Neuron (in vitro differentiated cells): ENCODE measurements at regions not wholly inside any gene's neighbourhood (a gene's known extent, or its start where the extent isn't known, plus 50 kb on each side); places are given as distances from the start of the nearest gene placed in this dataset.

Experiments used
- H2AFZ ChIP-seq: one replicate; pipeline ENCODE4 v1.6.1; 2013; ENCODE audit warnings: low read depth, mild to moderate bottlenecking, inconsistent platforms, low read length, moderate library complexity
- H3K27me3 ChIP-seq: one replicate; pipeline ENCODE4 v1.6.1; 2013; ENCODE audit warnings: low read length; ENCODE audit not compliant: insufficient read depth
- H3K36me3 ChIP-seq: one replicate; pipeline ENCODE4 v1.6.1; 2013; ENCODE audit warnings: low read length; ENCODE audit not compliant: insufficient read depth
- H3K4me1 ChIP-seq: one replicate; pipeline ENCODE4 v1.6.1; 2013; ENCODE audit warnings: low read length; ENCODE audit not compliant: insufficient read depth
- H3K4me3 ChIP-seq: 2 replicates; pipeline ENCODE4 v1.5.1; 2013; ENCODE audit warnings: mild to moderate bottlenecking, low read length, moderate library complexity
- H3K9me3 ChIP-seq: one replicate; pipeline ENCODE4 v1.6.1; 2013; ENCODE audit warnings: low read length

DNA sequence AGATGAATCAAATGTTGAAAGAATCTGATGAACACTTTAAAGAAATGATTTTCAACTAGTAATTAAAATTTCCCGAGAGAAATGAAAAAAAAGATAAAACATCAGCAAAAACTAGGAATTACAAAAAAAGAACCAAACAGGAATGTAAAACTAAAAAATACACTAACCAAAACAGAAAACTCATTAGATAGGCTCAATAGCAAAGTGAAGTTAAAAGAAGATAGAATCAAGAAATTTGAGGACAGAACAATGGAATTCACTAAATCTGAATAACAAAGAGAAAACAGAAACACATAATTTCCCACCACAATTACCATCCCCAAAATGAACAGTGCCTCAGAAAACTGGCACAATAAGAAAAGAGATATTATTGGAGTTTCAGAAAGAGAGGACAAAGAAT, 290.1 kb upstream of the CNTN4 start:
- Histone ChIP-seq H3K4me1 (no peaks in the 10 kb centered on the region), H2AFZ (no peak overlapping the region), H3K4me3 (no peak overlapping the region), H3K36me3 (no peaks in the 10 kb centered on the region), H3K9me3 (no peaks in the 10 kb centered on the region), H3K27me3 (no peaks in the 10 kb centered on the region)

DNA sequence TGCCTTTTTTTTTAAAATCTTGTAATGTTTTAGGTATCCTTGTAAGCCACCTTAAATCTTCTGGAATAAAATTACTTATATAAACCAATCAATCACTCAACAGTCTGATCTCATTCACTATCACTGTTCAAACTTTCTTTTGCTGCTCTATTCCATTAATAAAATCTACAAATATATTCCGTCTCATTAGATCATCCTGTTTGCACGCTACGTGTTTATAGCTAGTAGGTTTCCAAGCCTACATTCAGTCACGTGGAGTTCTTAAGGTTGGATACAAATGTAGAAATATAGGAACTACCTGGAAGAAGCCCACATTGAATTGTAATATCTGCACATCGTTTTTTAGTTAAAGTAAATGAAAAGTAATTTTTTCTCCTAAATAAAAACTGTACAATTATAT, 274.8 kb upstream of the CNTN4 start:
- Histone ChIP-seq H3K27me3 (no peaks in the 10 kb centered on the region), H3K9me3 (no peaks in the 10 kb centered on the region)

DNA sequence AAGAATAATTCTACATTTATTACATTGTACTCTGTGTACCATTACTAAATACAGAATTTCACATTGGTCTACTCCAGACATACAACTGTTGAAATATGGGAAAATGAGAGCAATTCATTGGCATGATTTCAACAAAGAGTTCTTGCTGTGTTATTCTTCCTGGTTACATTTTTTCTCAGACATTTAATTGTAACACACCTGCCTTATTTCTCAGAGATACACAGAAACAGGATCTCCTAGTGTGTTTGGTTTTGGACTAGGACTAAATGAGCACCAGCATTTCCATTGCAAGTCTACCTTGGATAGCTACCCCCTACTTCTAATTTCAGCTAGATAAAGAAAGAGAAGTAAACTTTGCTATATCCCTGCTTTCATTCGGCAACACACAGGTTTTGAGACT, 274.3 kb upstream of the CNTN4 start:
- Histone ChIP-seq H3K4me3 (no peak overlapping the region), H3K36me3 (no peaks in the 10 kb centered on the region), H3K9me3 (no peaks in the 10 kb centered on the region), H3K27me3 (no peaks in the 10 kb centered on the region), H3K4me1 (no peaks in the 10 kb centered on the region), H2AFZ (no peak overlapping the region)

More for the DNA sequence above, 274.8 kb upstream of the CNTN4 start:
- H3K4me1 ChIP-seq: no peaks in the 10 kb centered on the region
- no peaks in the 10 kb centered on the region for H3K36me3 ChIP-seq
- H3K4me3 ChIP-seq: no peak overlapping the region
- H2AFZ ChIP-seq: no peak overlapping the region

DNA sequence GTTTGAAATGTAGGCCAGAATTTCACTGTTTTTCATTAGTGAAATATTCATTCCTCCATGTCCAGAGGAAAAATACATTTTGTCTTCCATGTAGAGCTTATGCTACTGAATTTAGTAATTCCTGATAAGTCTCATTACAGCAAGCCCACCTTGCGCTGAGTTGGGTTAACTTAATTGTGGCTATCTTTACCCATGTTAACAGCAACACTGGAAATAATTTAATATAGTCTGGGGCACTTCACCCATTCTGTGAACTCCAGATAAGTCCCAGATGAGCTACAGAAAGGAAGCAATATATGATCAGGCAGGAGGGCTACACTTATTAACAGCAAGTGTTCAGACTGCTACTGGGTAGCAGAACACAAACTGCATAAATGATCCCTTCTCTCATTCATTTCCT, 270.1 kb upstream of the CNTN4 start:
- Histone ChIP-seq H3K4me3 (no peak overlapping the region), H3K4me1 (no peaks in the 10 kb centered on the region), H3K9me3 (no peaks in the 10 kb centered on the region), H3K36me3 (no peaks in the 10 kb centered on the region), H3K27me3 (no peaks in the 10 kb centered on the region), H2AFZ (no peak overlapping the region)

DNA sequence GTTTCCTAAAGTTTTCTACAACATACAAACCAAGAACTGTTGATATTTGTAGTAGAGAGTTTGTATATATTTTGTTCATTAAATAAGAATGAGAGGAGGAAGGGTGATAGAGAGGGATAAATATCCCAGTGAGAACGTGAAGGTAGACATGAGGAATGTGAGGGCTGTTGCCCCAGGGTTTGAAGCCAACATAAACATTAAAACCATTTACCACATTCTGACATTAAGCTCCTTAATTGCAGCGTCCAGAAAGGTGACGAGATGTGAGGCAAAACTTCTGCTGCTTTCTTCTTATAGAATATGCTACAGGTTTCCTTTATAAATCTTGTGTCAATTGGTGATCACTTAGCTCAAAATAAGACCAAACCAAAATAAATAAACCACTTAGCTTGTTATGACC, 267.8 kb upstream of the CNTN4 start:
- Histone ChIP-seq H2AFZ (no peak overlapping the region), H3K36me3 (no peaks in the 10 kb centered on the region), H3K9me3 (no peaks in the 10 kb centered on the region), H3K4me3 (no peak overlapping the region), H3K27me3 (no peaks in the 10 kb centered on the region), H3K4me1 (no peaks in the 10 kb centered on the region)

DNA sequence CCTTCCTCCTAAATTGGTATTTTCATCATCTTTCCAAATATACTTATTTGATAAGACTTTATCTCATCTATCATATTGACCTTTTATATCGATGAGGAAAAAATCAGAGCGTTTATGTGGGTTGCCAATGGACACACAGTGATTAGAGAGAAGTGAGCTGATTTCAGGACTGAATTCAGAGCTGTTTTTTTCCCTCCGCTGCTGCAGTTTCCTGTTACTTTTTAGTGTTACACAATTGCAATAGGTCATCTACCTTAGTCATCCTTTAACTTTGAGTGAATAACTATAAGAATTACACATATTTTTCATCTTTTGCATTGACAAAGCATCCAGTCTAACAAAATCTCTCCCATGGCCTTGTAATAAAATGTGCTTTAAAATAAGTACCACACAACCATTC, 266.3 kb upstream of the CNTN4 start:
- Histone ChIP-seq H2AFZ (no peak overlapping the region), H3K9me3 (no peaks in the 10 kb centered on the region), H3K36me3 (no peaks in the 10 kb centered on the region), H3K27me3 (no peaks in the 10 kb centered on the region), H3K4me1 (no peaks in the 10 kb centered on the region), H3K4me3 (no peak overlapping the region)

DNA sequence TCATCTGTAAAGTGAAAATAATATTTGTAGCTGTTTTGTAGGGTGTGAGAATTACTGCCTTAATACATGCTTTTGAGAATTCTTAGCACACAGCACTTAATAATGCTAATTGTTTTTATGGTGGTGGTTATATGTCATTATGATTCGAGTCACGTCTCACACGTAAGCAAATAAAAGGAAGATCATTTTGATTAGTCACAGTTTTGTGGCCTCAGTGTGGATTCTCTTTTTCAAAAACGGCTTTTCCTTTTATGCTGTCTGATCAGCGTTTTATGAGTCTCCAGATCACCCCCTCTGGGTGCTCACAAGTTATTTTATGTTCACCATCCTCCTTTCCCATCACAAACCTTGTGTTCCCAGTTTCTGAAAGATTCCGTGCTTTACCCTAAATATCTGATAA, 255.6 kb upstream of the CNTN4 start:
- Histone ChIP-seq H3K4me3 (no peak overlapping the region), H3K27me3 (no peaks in the 10 kb centered on the region), H2AFZ (no peak overlapping the region), H3K36me3 (no peaks in the 10 kb centered on the region), H3K4me1 (no peaks in the 10 kb centered on the region), H3K9me3 (no peaks in the 10 kb centered on the region)

DNA sequence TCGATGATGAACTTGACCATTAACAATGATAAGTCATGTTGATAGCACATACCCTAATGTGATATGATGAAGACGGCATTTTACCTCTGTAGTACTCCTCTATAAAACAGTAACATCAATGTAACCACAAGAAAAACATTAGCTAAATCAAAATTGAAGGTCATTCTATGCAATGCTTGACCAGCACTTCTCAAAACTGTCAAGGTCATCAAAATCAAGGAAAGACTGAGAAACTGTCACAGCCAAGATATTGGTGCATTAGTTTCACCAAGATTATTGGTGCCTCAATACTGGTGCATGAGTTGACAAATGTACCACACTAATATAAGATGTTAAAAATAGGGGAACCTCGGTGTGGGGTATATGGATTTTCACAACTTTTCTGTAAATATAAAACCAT, 251.1 kb upstream of the CNTN4 start:
- Histone ChIP-seq H2AFZ (no peak overlapping the region), H3K36me3 (no peaks in the 10 kb centered on the region), H3K27me3 (no peaks in the 10 kb centered on the region), H3K4me3 (no peak overlapping the region), H3K4me1 (no peaks in the 10 kb centered on the region), H3K9me3 (no peaks in the 10 kb centered on the region)

DNA sequence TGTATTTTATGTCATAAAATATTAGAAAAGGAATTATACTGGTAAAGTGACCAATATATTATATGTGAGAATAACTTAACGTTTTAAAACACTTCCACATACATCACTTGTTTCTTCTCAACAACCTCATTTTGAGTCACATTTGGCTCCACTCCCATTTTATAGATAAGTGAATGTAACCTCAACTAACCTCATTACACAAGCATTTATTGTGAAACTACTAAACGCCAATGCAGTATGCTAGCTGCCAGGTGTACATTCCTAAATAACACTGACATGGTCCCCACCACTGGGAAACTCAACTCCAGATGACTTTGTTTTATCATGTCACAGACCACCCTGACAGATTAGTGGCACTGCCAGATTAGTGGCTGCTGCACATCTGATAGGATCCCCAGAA, 249.7 kb upstream of the CNTN4 start:
- Histone ChIP-seq H3K4me1 (no peaks in the 10 kb centered on the region), H3K9me3 (no peaks in the 10 kb centered on the region), H3K27me3 (no peaks in the 10 kb centered on the region), H2AFZ (no peak overlapping the region), H3K4me3 (no peak overlapping the region), H3K36me3 (no peaks in the 10 kb centered on the region)

DNA sequence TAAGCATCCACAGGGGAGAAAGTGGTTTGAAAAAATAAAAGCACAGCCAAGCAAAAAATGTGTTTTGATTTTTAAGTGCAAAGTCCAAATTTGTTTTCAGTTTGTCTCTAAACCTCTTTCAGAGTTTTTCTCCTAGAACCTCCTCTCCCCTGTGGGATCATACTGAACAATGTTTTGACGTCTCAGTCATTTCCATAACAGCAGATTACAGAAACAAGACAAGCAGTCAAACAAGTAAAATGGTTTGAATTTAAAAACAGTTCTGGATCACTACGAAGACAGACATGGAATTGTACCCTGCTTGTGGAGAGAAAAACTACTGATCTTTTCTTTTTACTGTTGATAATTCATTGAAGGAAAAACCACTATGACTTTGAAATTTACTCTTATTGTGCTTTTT, 245.7 kb upstream of the CNTN4 start:
- no peak overlapping the region for H3K4me3 ChIP-seq
- no peaks in the 10 kb centered on the region for H3K27me3 ChIP-seq
- H3K9me3 ChIP-seq: no peaks in the 10 kb centered on the region
- H3K36me3 ChIP-seq: no peaks in the 10 kb centered on the region
- H3K4me1 ChIP-seq: no peaks in the 10 kb centered on the region
- H2AFZ ChIP-seq: no peak overlapping the region

DNA sequence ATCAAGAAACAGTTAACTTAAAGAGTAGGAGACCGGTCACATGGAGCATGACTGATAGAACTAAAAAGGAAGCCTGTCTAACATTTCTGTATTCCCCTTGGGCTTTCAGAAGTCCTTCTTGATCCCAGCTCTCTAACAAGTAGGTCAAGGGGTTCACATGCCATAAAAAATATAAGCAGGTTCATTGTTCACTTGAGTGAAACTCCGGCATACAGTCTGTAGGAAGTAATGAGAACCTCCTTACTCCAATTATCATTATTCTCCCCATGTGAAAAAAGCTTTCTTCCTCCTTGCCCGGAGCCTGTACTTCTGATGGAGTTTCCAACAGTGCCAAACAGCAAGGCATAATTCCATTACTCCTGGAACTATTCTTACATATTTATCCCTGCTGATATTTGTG, 242.8 kb upstream of the CNTN4 start:
- no peaks in the 10 kb centered on the region for H3K27me3 ChIP-seq
- H2AFZ ChIP-seq: no peak overlapping the region
- H3K4me3 ChIP-seq: no peak overlapping the region
- H3K9me3 ChIP-seq: no peaks in the 10 kb centered on the region
- H3K36me3 ChIP-seq: no peaks in the 10 kb centered on the region
- H3K4me1 ChIP-seq: no peaks in the 10 kb centered on the region

DNA sequence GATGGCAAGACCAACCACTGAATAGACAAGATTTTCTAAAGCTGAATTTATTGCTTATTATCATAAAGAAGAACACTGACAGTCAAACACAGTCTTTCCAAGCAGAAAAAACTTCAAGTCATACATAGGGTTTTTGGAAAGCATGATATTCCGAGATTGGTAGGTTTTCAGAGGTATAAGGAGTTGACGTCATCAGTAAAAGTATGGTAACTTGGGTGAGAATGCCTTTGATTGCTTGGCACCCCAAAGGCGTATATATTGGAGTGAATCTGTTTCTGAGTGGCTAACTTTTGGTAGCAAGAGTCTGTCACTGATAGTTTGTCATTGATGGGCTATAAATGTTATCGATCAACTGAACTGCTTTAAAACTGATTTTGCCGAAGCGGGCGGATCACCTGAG, 227.9 kb upstream of the CNTN4 start:
- H3K36me3 ChIP-seq: no peaks in the 10 kb centered on the region
- no peak overlapping the region for H2AFZ ChIP-seq
- no peaks in the 10 kb centered on the region for H3K4me1 ChIP-seq
- no peaks in the 10 kb centered on the region for H3K27me3 ChIP-seq
- H3K9me3 ChIP-seq: no peaks in the 10 kb centered on the region
- no peak overlapping the region for H3K4me3 ChIP-seq

DNA sequence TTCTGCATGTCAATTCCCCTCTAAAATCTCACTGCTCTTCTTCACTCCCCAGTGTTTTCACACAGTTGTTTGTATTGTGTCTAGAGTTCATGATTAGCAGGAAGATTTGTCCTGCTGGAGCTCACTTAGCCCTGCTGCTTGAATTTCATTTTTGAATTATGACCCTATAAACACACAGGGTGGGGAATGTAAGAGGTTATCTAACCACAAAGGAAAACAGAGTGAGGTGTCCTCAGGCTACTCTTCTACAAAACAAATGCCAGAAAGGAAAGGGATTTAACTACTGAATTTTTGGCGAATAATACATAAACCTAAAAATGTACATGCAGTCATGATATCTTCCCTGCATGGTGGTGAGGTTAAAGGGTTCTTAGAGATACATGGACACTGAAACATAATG, 215.1 kb upstream of the CNTN4 start:
- H2AFZ ChIP-seq: no peak overlapping the region

DNA sequence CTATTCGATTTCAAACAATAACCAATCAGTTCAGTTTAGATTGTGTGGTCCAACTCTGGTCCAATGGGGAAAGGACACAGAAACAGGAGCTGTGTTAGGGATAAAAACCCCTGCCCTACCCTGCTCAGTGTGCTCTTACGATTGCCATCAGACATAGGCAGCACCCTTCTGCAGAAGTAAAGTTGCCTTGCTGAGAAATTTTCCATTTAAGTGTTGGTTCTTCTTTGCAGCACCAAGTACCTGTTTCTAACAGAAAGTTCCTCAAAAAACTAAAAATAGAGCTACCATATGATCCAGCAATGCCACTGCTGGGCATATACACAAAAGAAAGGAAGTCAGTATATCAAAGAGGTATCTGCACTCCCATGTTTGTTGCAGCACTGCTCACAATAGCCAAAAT, 206.2 kb upstream of the CNTN4 start:
- no peaks in the 10 kb centered on the region for H3K27me3 ChIP-seq
- H2AFZ ChIP-seq: no peak overlapping the region
- no peak overlapping the region for H3K4me3 ChIP-seq
- no peaks in the 10 kb centered on the region for H3K9me3 ChIP-seq
- no peaks in the 10 kb centered on the region for H3K36me3 ChIP-seq
- no peaks in the 10 kb centered on the region for H3K4me1 ChIP-seq

More for the DNA sequence above, 215.1 kb upstream of the CNTN4 start:
- H3K27me3 ChIP-seq: no peaks in the 10 kb centered on the region
- no peaks in the 10 kb centered on the region for H3K36me3 ChIP-seq
- H3K4me1 ChIP-seq: no peaks in the 10 kb centered on the region
- no peak overlapping the region for H3K4me3 ChIP-seq
- no peaks in the 10 kb centered on the region for H3K9me3 ChIP-seq
